Sigmoid colon (tissue), 6 donors: ENCODE measurements at regions not wholly inside any gene's neighbourhood (a gene's known extent, or its start where the extent isn't known, plus 50 kb on each side); places are given as distances from the start of the nearest gene placed in this dataset.

ENCODE experiments used
- DNase-seq: peaks from one replicate; pipeline ENCODE4 v3.0.0-alpha.2; 2019
- H3K27ac ChIP-seq, 4 donors: fragments of 200-600 bp; sonication (generic); one replicate each; pipeline ENCODE4 v1.5.1; 2016 to 2019; ENCODE audit warnings: mild to moderate bottlenecking in 1 of 4
- H3K27me3 ChIP-seq, 3 donors: fragments of 200-600 bp; sonication (generic); one replicate each; pipeline ENCODE4 v1.5.1; 2019; ENCODE audit warnings: mild to moderate bottlenecking in 1 of 3
- H3K36me3 ChIP-seq, 4 donors: fragments of 200-600 bp; sonication (generic); one replicate each; pipeline ENCODE4 v1.5.1; 2016 to 2019
- H3K4me1 ChIP-seq, 4 donors: fragments of 200-600 bp; sonication (generic); one replicate each; pipeline ENCODE4 v1.5.1; 2017 to 2019
- H3K4me3 ChIP-seq, 4 donors: fragments of 200-600 bp; sonication (generic); one replicate each; pipeline ENCODE4 v1.5.1; 2017 to 2019; ENCODE audit warnings: mild to moderate bottlenecking in 2 of 4, moderate library complexity in 1 of 4
- H3K9me3 ChIP-seq, 4 donors: fragments of 200-600 bp in 3 of 4; sonication (generic) in 3 of 4; one replicate each; pipeline versions ENCODE4 v1.5.1 to v1.6.1; 2013 to 2019
- EP300 ChIP-seq, 4 donors: sonication (generic); formaldehyde crosslinking; IDR thresholded peaks; one replicate each; pipeline ENCODE4 v1.6.1; 2017; ENCODE audit warnings: antibody characterized with exemption in 4 of 4
- POLR2A ChIP-seq, 2 donors: fragments of 450-650 bp; IDR thresholded peaks; one replicate each; pipeline ENCODE4 v1.6.1; 2016; ENCODE audit warnings: antibody characterized with exemption in 2 of 2, mild to moderate bottlenecking in 2 of 2, moderate library complexity in 2 of 2
- POLR2AphosphoS5 ChIP-seq, 4 donors: sonication (generic); formaldehyde crosslinking; IDR thresholded peaks; one replicate each; pipeline ENCODE4 v1.6.1; 2017; ENCODE audit warnings: antibody characterized with exemption in 4 of 4
- WGBS, 2 donors: extraction: QIAGEN DNeasy Blood & Tissue Kit; methylation state at CpG; one replicate each; pipeline ENCODE4 v1.1.7; 2013; 5-methylcytosine and 5-hydroxymethylcytosine counted together
- intact Hi-C: fragments of 100-400 bp; cut with DNase I; formaldehyde crosslinking; loops from one replicate; pipeline ENCODE4 v1.15.1; 2023
- TF ChIP-seq, protein P1 (sequence below), 4 experiments: fragments of 450-650 bp in 3 of 4; fragments of 200-600 bp in 1 of 4; IDR thresholded peaks; one replicate each; pipeline ENCODE4 v1.5.1; 2016 to 2019; ENCODE audit warnings: antibody characterized with exemption in 4 of 4, mild to moderate bottlenecking in 3 of 4, moderate library complexity in 2 of 4
- donor health status: healthy with polysubstance abuse.
- donor health status: healthy.

DNA sequence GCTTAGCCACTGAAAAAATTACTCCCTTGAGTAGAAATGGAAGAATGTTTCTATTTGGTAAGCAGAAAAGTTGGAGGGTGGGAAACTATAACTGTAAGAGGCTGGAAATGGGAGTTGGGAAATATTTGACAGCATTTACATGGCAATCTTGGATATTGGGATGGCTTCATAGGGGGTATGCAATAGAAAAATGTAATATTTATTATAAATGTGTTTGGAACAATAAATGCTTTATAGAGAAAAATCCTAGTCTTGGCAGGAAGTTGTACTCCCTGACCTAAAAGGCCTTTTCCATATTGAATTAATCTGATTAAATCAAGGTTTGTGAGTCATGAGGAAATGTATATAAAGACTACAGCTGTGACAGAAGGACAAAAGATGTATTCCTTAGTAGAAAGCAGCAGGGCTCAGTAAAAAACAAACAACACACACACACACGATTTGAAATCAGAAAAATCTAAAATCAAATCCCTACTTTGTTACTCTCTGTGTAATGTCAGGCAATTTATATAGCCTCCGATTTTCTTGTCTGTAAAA, 272.3 kb downstream of the CD109 start:
- WGBS, 2 donors: 50 to 69% methylated on average over 2 of the region's 2 CpGs
- TF ChIP-seq POLR2A (IDR thresholded peaks at IDR 0.05) (no peak), EP300 (IDR thresholded peaks at IDR 0.05) (no peak), POLR2AphosphoS5 (IDR thresholded peaks at IDR 0.05) (no peak)
- TF ChIP-seq, protein P1, sequence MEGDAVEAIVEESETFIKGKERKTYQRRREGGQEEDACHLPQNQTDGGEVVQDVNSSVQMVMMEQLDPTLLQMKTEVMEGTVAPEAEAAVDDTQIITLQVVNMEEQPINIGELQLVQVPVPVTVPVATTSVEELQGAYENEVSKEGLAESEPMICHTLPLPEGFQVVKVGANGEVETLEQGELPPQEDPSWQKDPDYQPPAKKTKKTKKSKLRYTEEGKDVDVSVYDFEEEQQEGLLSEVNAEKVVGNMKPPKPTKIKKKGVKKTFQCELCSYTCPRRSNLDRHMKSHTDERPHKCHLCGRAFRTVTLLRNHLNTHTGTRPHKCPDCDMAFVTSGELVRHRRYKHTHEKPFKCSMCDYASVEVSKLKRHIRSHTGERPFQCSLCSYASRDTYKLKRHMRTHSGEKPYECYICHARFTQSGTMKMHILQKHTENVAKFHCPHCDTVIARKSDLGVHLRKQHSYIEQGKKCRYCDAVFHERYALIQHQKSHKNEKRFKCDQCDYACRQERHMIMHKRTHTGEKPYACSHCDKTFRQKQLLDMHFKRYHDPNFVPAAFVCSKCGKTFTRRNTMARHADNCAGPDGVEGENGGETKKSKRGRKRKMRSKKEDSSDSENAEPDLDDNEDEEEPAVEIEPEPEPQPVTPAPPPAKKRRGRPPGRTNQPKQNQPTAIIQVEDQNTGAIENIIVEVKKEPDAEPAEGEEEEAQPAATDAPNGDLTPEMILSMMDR (IDR thresholded peaks at IDR 0.05): no peak
- intact Hi-C loops: loop anchor here (2.0 to 10.0 kb wide), 3 partner anchors 113 to 1237 kb away; no protein-coding TSS in a partner anchor
- Histone ChIP-seq H3K27ac (peak overlapping the region in 1 of 4 donors; percentile 5), H3K9me3 (no peaks in the 10 kb centered on the region), H3K4me1 (peaks cover 0 to 47% (median 29%) of the 10 kb centered on the region in 4 donors), H3K27me3 (no peaks in the 10 kb centered on the region), H3K36me3 (no peaks in the 10 kb centered on the region), H3K4me3 (no peak overlapping the region)
- no peak for DNase-seq

DNA sequence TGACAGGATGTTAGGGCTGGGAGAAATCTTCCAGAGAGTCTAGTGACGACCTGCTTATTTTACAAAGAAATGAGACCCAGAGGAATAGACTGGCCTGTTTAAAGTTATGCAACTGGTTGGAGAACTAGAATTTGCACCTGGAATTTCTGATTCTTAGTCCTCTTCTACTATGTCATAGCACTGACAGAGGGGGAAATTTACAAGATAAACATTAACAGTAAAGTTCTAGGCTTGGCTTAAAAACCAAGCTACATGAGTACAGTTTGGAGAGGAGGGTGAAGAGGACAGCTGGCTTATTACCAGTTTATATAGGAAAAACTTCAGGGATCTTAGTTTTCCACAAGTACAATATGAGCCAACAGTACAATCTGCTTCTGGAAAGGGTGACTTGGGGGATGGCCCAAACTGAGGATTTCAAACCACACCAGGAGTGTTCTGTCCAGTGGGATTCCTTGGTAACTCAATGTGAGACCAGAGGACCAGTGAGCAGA, 269.6 kb downstream of the CD109 start:
- no peak for DNase-seq
- H3K9me3 ChIP-seq: no peaks in the 10 kb centered on the region
- H3K27me3 ChIP-seq: no peaks in the 10 kb centered on the region
- intact Hi-C loops: loop anchor here (10.0 kb wide), 2 partner anchors 111 to 221 kb away; no protein-coding TSS in a partner anchor
- peak in 1 of 4 donors; percentile 7 for TF ChIP-seq POLR2AphosphoS5 (IDR thresholded peaks at IDR 0.05)
- TF ChIP-seq, protein P1 (IDR thresholded peaks at IDR 0.05): no peak
- TF ChIP-seq EP300 (IDR thresholded peaks at IDR 0.05): no peak
- no peak for TF ChIP-seq POLR2A (IDR thresholded peaks at IDR 0.05)
- H3K4me3 ChIP-seq: no peak overlapping the region
- peaks cover 0 to 47% (median 27%) of the 10 kb centered on the region in 4 donors for H3K4me1 ChIP-seq
- H3K36me3 ChIP-seq: no peaks in the 10 kb centered on the region
- 46 to 56% methylated on average over 1 of the region's 1 CpG for WGBS, 2 donors
- H3K27ac ChIP-seq: peak overlapping the region in 3 of 4 donors; percentile 1 to 64 (median 40)

DNA sequence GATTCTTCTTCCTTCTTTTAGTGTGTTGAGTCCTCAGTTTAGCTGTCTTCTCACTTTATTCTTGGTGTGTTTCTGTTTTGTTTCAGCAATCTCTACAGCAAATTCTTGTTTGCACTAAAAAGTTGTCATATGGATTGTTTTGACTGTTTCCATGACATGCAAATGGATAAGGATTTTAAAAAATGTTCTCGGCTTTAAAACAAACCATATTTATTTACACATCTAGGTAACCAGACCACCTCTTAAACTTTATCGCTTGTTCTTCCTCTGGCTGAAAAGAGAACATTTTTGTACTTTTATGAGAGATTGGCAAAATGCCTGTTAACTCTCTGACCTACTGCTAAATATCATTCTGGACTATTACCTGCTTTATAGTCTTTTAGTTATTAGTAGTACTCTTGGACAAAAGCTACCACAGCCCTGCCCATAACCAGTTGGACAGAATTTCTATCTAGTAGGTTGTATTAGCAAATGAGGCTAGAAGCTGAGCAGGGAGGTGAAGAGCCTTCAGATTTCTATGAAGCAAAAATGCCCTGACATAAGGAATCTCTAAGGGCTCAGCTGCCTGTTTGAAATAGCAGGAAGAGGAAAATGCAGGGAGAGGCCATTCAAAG, 268.3 kb downstream of the CD109 start:
- TF ChIP-seq POLR2A (IDR thresholded peaks at IDR 0.05): no peak
- TF ChIP-seq POLR2AphosphoS5 (IDR thresholded peaks at IDR 0.05): no peak
- no peak for TF ChIP-seq EP300 (IDR thresholded peaks at IDR 0.05)
- TF ChIP-seq, protein P1 (IDR thresholded peaks at IDR 0.05): no peak
- Histone ChIP-seq H3K27ac (peak overlapping the region in 3 of 4 donors; percentile 1 to 64 (median 40)), H3K9me3 (no peaks in the 10 kb centered on the region), H3K4me3 (no peak overlapping the region), H3K4me1 (peaks cover 0 to 35% (median 18%) of the 10 kb centered on the region in 4 donors), H3K36me3 (no peaks in the 10 kb centered on the region), H3K27me3 (no peaks in the 10 kb centered on the region)
- 32 to 51% methylated on average over 2 of the region's 2 CpGs for WGBS, 2 donors
- intact Hi-C loops: loop anchor here (10.0 kb wide), 2 partner anchors 110 to 220 kb away; no protein-coding TSS in a partner anchor
- DNase-seq: no peak

DNA sequence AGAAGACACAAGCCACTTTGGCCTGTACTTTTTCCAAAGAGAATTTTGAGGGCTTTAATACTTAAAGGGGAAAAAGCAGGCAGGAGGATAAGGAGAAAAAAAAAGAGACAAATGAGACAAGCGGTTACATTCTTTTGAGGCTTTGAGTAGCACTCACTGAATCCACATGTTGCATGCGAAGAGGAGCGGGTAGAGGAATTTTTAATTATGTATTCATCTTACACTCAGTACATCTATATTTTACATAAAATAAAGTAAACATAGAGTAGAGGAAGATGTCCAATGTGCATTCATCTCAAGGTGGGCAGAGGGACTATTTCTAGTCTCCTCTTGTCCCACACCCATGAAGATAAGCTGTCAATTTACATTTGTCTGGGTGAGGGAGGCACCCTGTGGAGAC, 266.9 kb downstream of the CD109 start:
- no peaks in the 10 kb centered on the region for H3K36me3 ChIP-seq
- 96 to 97% methylated on average over 3 of the region's 3 CpGs for WGBS, 2 donors
- peaks cover 0 to 32% (median 18%) of the 10 kb centered on the region in 4 donors for H3K4me1 ChIP-seq
- H3K27me3 ChIP-seq: no peaks in the 10 kb centered on the region
- no peak overlapping the region for H3K4me3 ChIP-seq
- no peaks in the 10 kb centered on the region for H3K9me3 ChIP-seq
- no peak for DNase-seq
- TF ChIP-seq EP300 (IDR thresholded peaks at IDR 0.05) (no peak), POLR2A (IDR thresholded peaks at IDR 0.05) (no peak), POLR2AphosphoS5 (IDR thresholded peaks at IDR 0.05) (no peak)
- TF ChIP-seq, protein P1 (IDR thresholded peaks at IDR 0.05): no peak
- intact Hi-C loops: loop anchor here (10.0 kb wide), 2 partner anchors 108 to 218 kb away; no protein-coding TSS in a partner anchor
- no peak overlapping the region for H3K27ac ChIP-seq
